Type B pancreatic cell (in vitro differentiated cells): ENCODE measurements at regions not wholly inside any gene's neighbourhood (a gene's known extent, or its start where the extent isn't known, plus 50 kb on each side); places are given as distances from the start of the nearest gene placed in this dataset.

Source experiments
- DNase-seq: peaks from one replicate; pipeline ENCODE4 v3.0.0; 2021; ENCODE audit warnings: mixed read lengths; ENCODE audit not compliant: unreplicated experiment; ENCODE audit errors: extremely low spot score
- H3K27ac Mint-ChIP-seq: 2 replicates; pipeline ENCODE4 v1.8.0; 2021; ENCODE audit warnings: mild to moderate bottlenecking, mixed read lengths
- H3K27me3 Mint-ChIP-seq: 2 replicates; pipeline ENCODE4 v1.8.0; 2021; ENCODE audit warnings: mixed read lengths
- H3K36me3 Mint-ChIP-seq: 2 replicates; pipeline ENCODE4 v1.8.0; 2021; ENCODE audit warnings: mixed read lengths
- H3K4me1 Mint-ChIP-seq: one replicate; pipeline ENCODE4 v1.8.0; 2021; ENCODE audit warnings: mixed read lengths; ENCODE audit not compliant: unreplicated experiment
- H3K4me3 Mint-ChIP-seq: 2 replicates; pipeline ENCODE4 v1.8.0; 2021; ENCODE audit warnings: mild to moderate bottlenecking, mixed read lengths
- H3K9me3 Mint-ChIP-seq: 2 replicates; pipeline ENCODE4 v1.8.0; 2021; ENCODE audit warnings: mixed read lengths
- CTCF ChIP-seq: fragments of 200-600 bp; sonication (generic); conservative IDR thresholded peaks from 2 replicates; pipeline ENCODE4 v1.5.0; 2021; ENCODE audit warnings: antibody characterized with exemption, mild to moderate bottlenecking

GRCh38 chr12:92987362-92987761 lies 58.3 kb upstream of the EEA1 start:
- TF ChIP-seq CTCF, result peak; percentile 83
- Mint-ChIP-seq H3K27me3 (no peaks in the 10 kb centered on the region), H3K36me3 (no peaks in the 10 kb centered on the region), H3K27ac (peak overlapping the region; percentile 83), H3K9me3 (peaks cover 6% of the 10 kb centered on the region), H3K4me3 (peak overlapping the region; percentile 61), H3K4me1 (peaks cover 19% of the 10 kb centered on the region)
- DNase-seq, result no peak

GRCh38 chr12:92987846-92988621 lies 58.9 kb upstream of the EEA1 start:
- H3K27me3 Mint-ChIP-seq, result no peaks in the 10 kb centered on the region
- no peak for DNase-seq
- no peaks in the 10 kb centered on the region for H3K36me3 Mint-ChIP-seq
- TF ChIP-seq CTCF, result no peak
- H3K4me3 Mint-ChIP-seq, result peak overlapping the region; percentile 61
- peak overlapping the region; percentile 83 for H3K27ac Mint-ChIP-seq
- peaks cover 19% of the 10 kb centered on the region for H3K4me1 Mint-ChIP-seq
- peaks cover 6% of the 10 kb centered on the region for H3K9me3 Mint-ChIP-seq

- H3K36me3 Mint-ChIP-seq, result no peaks in the 10 kb centered on the region
- no peak overlapping the region for H3K4me3 Mint-ChIP-seq
- H3K27me3 Mint-ChIP-seq, result no peaks in the 10 kb centered on the region
- peak overlapping the region; percentile 83 for H3K27ac Mint-ChIP-seq
- no peak for DNase-seq
- H3K4me1 Mint-ChIP-seq, result peaks cover 19% of the 10 kb centered on the region
- no peak for TF ChIP-seq CTCF
- H3K9me3 Mint-ChIP-seq, result peaks cover 9% of the 10 kb centered on the region
These were observed 59.6 kb upstream of the EEA1 start for GRCh38 chr12:92988622-92989130.

- Mint-ChIP-seq H3K4me1 (peaks cover 19% of the 10 kb centered on the region), H3K27me3 (no peaks in the 10 kb centered on the region), H3K36me3 (no peaks in the 10 kb centered on the region), H3K4me3 (no peak overlapping the region), H3K9me3 (peaks cover 5% of the 10 kb centered on the region), H3K27ac (peak overlapping the region; percentile 83)
- DNase-seq, result no peak
- TF ChIP-seq CTCF, result no peak
These were observed 60.8 kb upstream of the EEA1 start for GRCh38 chr12:92989715-92990484.

GRCh38 chr12:92991134-92991533 lies 62.0 kb upstream of the EEA1 start:
- Mint-ChIP-seq H3K27ac (no peak overlapping the region), H3K36me3 (no peaks in the 10 kb centered on the region), H3K27me3 (no peaks in the 10 kb centered on the region), H3K9me3 (peaks cover 5% of the 10 kb centered on the region), H3K4me1 (peaks cover 19% of the 10 kb centered on the region), H3K4me3 (no peak overlapping the region)
- TF ChIP-seq CTCF, result no peak
- no peak for DNase-seq
